ENCODE measurements at regions not wholly inside any gene's neighbourhood (a gene's known extent, or its start where the extent isn't known, plus 50 kb on each side); places are given as distances from the start of the nearest gene placed in this dataset.

GRCh38 chr17:77885678-77886386, 72.7 kb upstream of the TNRC6C start:
- DNase-seq (ENCODE audit: low read depth in 2 of 2): no peak

- DNase-seq (ENCODE audit: low read depth in 2 of 2): no peak
These were observed 72.1 kb upstream of the TNRC6C start for GRCh38 chr17:77886387-77886728.

GRCh38 chr17:77887110-77887463, 71.4 kb upstream of the TNRC6C start:
- no peak for DNase-seq (ENCODE audit: low read depth in 2 of 2)

GRCh38 chr17:77887464-77888241, 70.8 kb upstream of the TNRC6C start:
- peak in 1 of 2 donors; percentile 45 for DNase-seq (ENCODE audit: low read depth in 2 of 2)

GRCh38 chr17:77888242-77889134, 70.0 kb upstream of the TNRC6C start:
- no peak for DNase-seq (ENCODE audit: low read depth in 2 of 2)

GRCh38 chr17:77889135-77889505, 69.4 kb upstream of the TNRC6C start:
- no peak for DNase-seq (ENCODE audit: low read depth in 2 of 2)

GRCh38 chr17:77889866-77890760, 68.4 kb upstream of the TNRC6C start:
- no peak for DNase-seq (ENCODE audit: low read depth in 2 of 2)

- no peak for DNase-seq (ENCODE audit: low read depth in 2 of 2)
These were observed 67.7 kb upstream of the TNRC6C start for GRCh38 chr17:77890771-77891170.

GRCh38 chr17:77891602-77892001, 66.9 kb upstream of the TNRC6C start:
- DNase-seq (ENCODE audit: low read depth in 2 of 2): no peak

GRCh38 chr17:77892031-77892430, 66.5 kb upstream of the TNRC6C start:
- no peak for DNase-seq (ENCODE audit: low read depth in 2 of 2)

GRCh38 chr17:77892469-77893143, 65.9 kb upstream of the TNRC6C start:
- no peak for DNase-seq (ENCODE audit: low read depth in 2 of 2)

GRCh38 chr17:77893144-77894044, 65.1 kb upstream of the TNRC6C start:
- DNase-seq (ENCODE audit: low read depth in 2 of 2): no peak

- DNase-seq (ENCODE audit: low read depth in 2 of 2): no peak
These were observed 64.2 kb upstream of the TNRC6C start for GRCh38 chr17:77894126-77894956.

GRCh38 chr17:77897741-77898301, 60.7 kb upstream of the TNRC6C start:
- no peak for DNase-seq (ENCODE audit: low read depth in 2 of 2)

GRCh38 chr17:77898521-77899434, 59.7 kb upstream of the TNRC6C start:
- no peak for DNase-seq (ENCODE audit: low read depth in 2 of 2)

GRCh38 chr17:77899498-77899897, 59.0 kb upstream of the TNRC6C start:
- no peak for DNase-seq (ENCODE audit: low read depth in 2 of 2)

- no peak for DNase-seq (ENCODE audit: low read depth in 2 of 2)
These were observed 57.0 kb upstream of the TNRC6C start for GRCh38 chr17:77901481-77901880.

GRCh38 chr17:77905266-77905665, 53.2 kb upstream of the TNRC6C start:
- no peak for DNase-seq (ENCODE audit: low read depth in 2 of 2)

Measured in activated CD4-positive, alpha-beta T cell treated with anti-CD3 and anti-CD28 coated beads for 24 hours (primary cell).